Kidney (tissue), 13 donors: ENCODE measurements at regions not wholly inside any gene's neighbourhood (a gene's known extent, or its start where the extent isn't known, plus 50 kb on each side); places are given as distances from the start of the nearest gene placed in this dataset.

Experiments used
- DNase-seq, 5 donors: peaks; one replicate each; pipeline ENCODE4 v3.0.0-alpha.2; 2013 to 2020
- FAIRE-seq: peaks from 2 replicates; lab custom pipeline; 2012; peaks lifted over from hg19 to GRCh38; lab: Jason Lieb, UNC
- H3K27ac ChIP-seq, 2 donors: one replicate each; pipeline ENCODE4 v1.7.0; 2013; ENCODE audit warnings: low read depth in 2 of 2, low read length in 2 of 2, inconsistent platforms in 1 of 2
- H3K27me3 ChIP-seq: one replicate; pipeline ENCODE4 v1.7.1; 2013; ENCODE audit warnings: low read length, inconsistent platforms; ENCODE audit not compliant: control insufficient read depth, insufficient read depth
- H3K36me3 ChIP-seq, 3 donors: one replicate each; pipeline versions ENCODE4 v1.7.0 to v1.7.1; 2013; ENCODE audit warnings: low read length in 3 of 3, control low read depth in 1 of 3, inconsistent platforms in 1 of 3; ENCODE audit not compliant: insufficient read depth in 3 of 3, control insufficient read depth in 2 of 3
- H3K4me1 ChIP-seq, 3 donors: one replicate each; pipeline versions ENCODE4 v1.7.0 to v1.7.1; 2013; ENCODE audit warnings: low read length in 3 of 3, inconsistent platforms in 1 of 3, low read depth in 1 of 3; ENCODE audit not compliant: control insufficient read depth in 2 of 3, insufficient read depth in 2 of 3
- H3K4me3 ChIP-seq, 3 donors: one replicate each; pipeline versions ENCODE4 v1.7.0 to v1.8.1; 2013; ENCODE audit warnings: low read length in 3 of 3, control low read depth in 1 of 3, inconsistent platforms in 1 of 3
- H3K9ac ChIP-seq, 3 donors: one replicate each; pipeline versions ENCODE4 v1.7.0 to v1.7.1; 2013; ENCODE audit warnings: low read length in 3 of 3, control low read depth in 1 of 3, inconsistent platforms in 1 of 3
- H3K9me3 ChIP-seq, 3 donors: one replicate each; pipeline versions ENCODE4 v1.7.0 to v1.7.1; 2013; ENCODE audit warnings: low read length in 3 of 3, control low read depth in 1 of 3, inconsistent platforms in 1 of 3; ENCODE audit not compliant: control insufficient read depth in 2 of 3, insufficient read depth in 1 of 3
- intact Hi-C: fragments of 100-400 bp; cut with DNase I; formaldehyde crosslinking; loops from one replicate; pipeline ENCODE4 v1.11.1; 2022
- TF ChIP-seq, protein P1 (sequence below): IDR thresholded peaks from 3 replicates; pipeline ENCODE4 v1.5.1; 2012; ENCODE audit warnings: mild to moderate bottlenecking, moderate library complexity, borderline replicate concordance; ENCODE audit not compliant: insufficient read depth; ENCODE audit errors: extremely low read depth
- donor health status: control.
- donor health status: control.
- donor health status: control.
- donor health status: control.
- donor health status: control.
- donor health status: DM: yes; HTN: yes; CAD: no.
- donor health status: Normal renal cell carcinoma (clear cell type).

DNA sequence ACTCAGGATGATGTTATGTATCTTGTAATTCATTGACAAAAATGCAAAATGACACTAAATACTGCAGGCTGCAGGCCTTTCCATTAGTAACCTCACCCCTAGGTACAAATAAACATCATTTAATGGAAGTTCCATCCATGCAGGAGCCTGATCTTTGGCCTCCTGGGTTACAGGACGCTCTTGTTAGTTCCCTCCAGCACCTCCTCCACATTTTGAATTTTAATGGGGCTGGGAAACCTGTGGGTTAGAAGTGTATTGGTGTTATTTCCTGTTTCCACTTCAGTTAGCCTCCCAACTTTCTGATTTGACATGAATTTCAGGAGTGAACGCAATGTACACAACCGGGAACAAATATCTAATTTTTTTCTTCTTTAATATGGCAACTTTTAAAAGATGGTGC lies 237.1 kb upstream of the ARGLU1 start:
- Histone ChIP-seq H3K36me3 (no peaks in the 10 kb centered on the region), H3K9me3 (no peaks in the 10 kb centered on the region), H3K27ac (no peak overlapping the region), H3K4me3 (no peak overlapping the region), H3K27me3 (no peaks in the 10 kb centered on the region), H3K9ac (no peak overlapping the region), H3K4me1 (no peaks in the 10 kb centered on the region)
- peak in 3 of 5 donors; percentile 13 to 57 (median 20) for DNase-seq
- TF ChIP-seq, protein P1, sequence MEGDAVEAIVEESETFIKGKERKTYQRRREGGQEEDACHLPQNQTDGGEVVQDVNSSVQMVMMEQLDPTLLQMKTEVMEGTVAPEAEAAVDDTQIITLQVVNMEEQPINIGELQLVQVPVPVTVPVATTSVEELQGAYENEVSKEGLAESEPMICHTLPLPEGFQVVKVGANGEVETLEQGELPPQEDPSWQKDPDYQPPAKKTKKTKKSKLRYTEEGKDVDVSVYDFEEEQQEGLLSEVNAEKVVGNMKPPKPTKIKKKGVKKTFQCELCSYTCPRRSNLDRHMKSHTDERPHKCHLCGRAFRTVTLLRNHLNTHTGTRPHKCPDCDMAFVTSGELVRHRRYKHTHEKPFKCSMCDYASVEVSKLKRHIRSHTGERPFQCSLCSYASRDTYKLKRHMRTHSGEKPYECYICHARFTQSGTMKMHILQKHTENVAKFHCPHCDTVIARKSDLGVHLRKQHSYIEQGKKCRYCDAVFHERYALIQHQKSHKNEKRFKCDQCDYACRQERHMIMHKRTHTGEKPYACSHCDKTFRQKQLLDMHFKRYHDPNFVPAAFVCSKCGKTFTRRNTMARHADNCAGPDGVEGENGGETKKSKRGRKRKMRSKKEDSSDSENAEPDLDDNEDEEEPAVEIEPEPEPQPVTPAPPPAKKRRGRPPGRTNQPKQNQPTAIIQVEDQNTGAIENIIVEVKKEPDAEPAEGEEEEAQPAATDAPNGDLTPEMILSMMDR: no peak
- no peak for FAIRE-seq
- intact Hi-C loops: no loop called here

DNA sequence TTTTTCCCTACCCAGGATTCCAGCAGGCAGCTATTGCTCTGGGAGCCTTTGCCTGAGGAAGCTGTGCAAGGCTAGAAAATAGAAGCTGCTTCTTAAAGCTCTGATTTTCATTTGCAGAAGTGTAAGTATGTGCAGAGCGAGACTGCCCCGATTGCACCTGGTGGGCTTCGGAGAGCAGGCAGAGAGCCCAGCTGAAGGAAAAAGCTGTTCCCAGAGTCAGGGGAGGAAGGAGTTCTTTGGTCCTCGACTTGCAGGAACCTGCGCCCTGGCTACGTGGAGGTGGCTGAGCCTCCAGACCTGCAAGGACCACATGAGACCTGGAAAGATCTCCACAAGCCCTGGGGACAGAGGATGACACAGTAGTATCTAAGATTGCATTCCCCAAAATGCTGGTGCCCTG lies 235.0 kb upstream of the ARGLU1 start:
- intact Hi-C loops: no loop called here
- no peak for DNase-seq
- TF ChIP-seq, protein P1: no peak
- no peaks in the 10 kb centered on the region for H3K4me1 ChIP-seq
- H3K27me3 ChIP-seq: no peaks in the 10 kb centered on the region
- FAIRE-seq: no peak
- H3K36me3 ChIP-seq: no peaks in the 10 kb centered on the region
- no peaks in the 10 kb centered on the region for H3K9me3 ChIP-seq
- no peak overlapping the region for H3K27ac ChIP-seq
- H3K9ac ChIP-seq: no peak overlapping the region
- H3K4me3 ChIP-seq: no peak overlapping the region

DNA sequence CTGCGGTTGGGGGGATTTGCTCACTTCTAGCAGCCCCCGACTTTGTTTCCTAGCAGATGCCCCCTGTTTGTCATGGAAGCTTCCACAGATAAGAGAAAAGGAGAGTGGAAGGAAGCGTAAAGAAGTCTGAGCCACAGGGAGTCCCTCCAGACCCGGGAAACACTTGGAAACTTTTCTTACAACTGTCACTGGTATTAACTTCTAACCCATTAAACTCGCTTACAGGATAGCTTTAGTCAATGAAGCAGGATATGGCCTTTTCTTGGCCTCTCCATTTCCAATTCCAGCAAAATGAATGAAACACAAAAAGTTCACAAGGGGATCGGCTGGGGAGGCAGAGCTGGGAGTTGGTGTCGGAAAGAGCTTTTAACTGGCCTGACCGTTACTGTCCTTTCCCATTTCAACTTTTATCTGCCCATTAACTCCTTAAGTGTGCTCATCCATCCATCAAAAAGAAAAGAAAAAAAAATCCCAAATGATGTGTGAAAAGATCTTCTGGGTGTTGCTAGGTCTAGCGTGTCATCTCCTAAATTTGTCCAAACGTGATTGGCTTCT lies 231.9 kb upstream of the ARGLU1 start:
- H3K9me3 ChIP-seq: no peaks in the 10 kb centered on the region
- DNase-seq (no peak), FAIRE-seq (no peak)
- no peaks in the 10 kb centered on the region for H3K4me1 ChIP-seq
- intact Hi-C loops: no loop called here
- TF ChIP-seq, protein P1: no peak
- H3K9ac ChIP-seq: no peak overlapping the region
- H3K4me3 ChIP-seq: no peak overlapping the region
- H3K36me3 ChIP-seq: no peaks in the 10 kb centered on the region
- no peak overlapping the region for H3K27ac ChIP-seq
- H3K27me3 ChIP-seq: no peaks in the 10 kb centered on the region
